ENCODE measurements at regions not wholly inside any gene's neighbourhood (a gene's known extent, or its start where the extent isn't known, plus 50 kb on each side); places are given as distances from the start of the nearest gene placed in this dataset.
"Not testable (repeated sequence)": the region's sequence is repeated elsewhere in the genome, so short reads cannot be mapped to it uniquely, and the experiment has no call there.

- intact Hi-C loops (cut with DNase I), result no loop called here
- no peak for TF ChIP-seq CTCF (IDR thresholded peaks at IDR 0.05; ENCODE audit: borderline replicate concordance, extremely low read depth, insufficient read depth)
- FAIRE-seq, result no peak
- no peak overlapping the region for H3K27ac ChIP-seq (ENCODE audit: low read depth in 2 of 2, low read length in 2 of 2)
- no peak overlapping the region for H3K9ac ChIP-seq (ENCODE audit: low read length in 3 of 3)
- no peaks in the 10 kb centered on the region for H3K4me1 ChIP-seq (ENCODE audit: control insufficient read depth in 2 of 3, insufficient read depth in 2 of 3, low read depth in 1 of 3, low read length in 3 of 3)
- H3K36me3 ChIP-seq (ENCODE audit: control insufficient read depth in 2 of 3, insufficient read depth in 3 of 3, low read length in 3 of 3), result no peaks in the 10 kb centered on the region
- no peak overlapping the region for H3K4me3 ChIP-seq (ENCODE audit: low read length in 3 of 3)
- H3K9me3 ChIP-seq (ENCODE audit: control insufficient read depth in 2 of 3, insufficient read depth in 1 of 3, low read length in 3 of 3), result no peaks in the 10 kb centered on the region
- no peaks in the 10 kb centered on the region for H3K27me3 ChIP-seq (ENCODE audit: control insufficient read depth, insufficient read depth, low read length)
- DNase-seq, result no peak
These were observed 116.2 kb downstream of the SOCS6 start for GRCh38 chr18:70405052-70405451.

- TF ChIP-seq CTCF (IDR thresholded peaks at IDR 0.05; ENCODE audit: borderline replicate concordance, extremely low read depth, insufficient read depth), result no peak
- H3K4me3 ChIP-seq (ENCODE audit: low read length in 3 of 3), result no peak overlapping the region
- H3K9ac ChIP-seq (ENCODE audit: low read length in 3 of 3), result no peak overlapping the region
- intact Hi-C loops (cut with DNase I), result no loop called here
- H3K36me3 ChIP-seq (ENCODE audit: control insufficient read depth in 2 of 3, insufficient read depth in 3 of 3, low read length in 3 of 3), result no peaks in the 10 kb centered on the region
- no peaks in the 10 kb centered on the region for H3K27me3 ChIP-seq (ENCODE audit: control insufficient read depth, insufficient read depth, low read length)
- H3K27ac ChIP-seq (ENCODE audit: low read depth in 2 of 2, low read length in 2 of 2), result no peak overlapping the region
- no peaks in the 10 kb centered on the region for H3K9me3 ChIP-seq (ENCODE audit: control insufficient read depth in 2 of 3, insufficient read depth in 1 of 3, low read length in 3 of 3)
- FAIRE-seq, result no peak
- H3K4me1 ChIP-seq (ENCODE audit: control insufficient read depth in 2 of 3, insufficient read depth in 2 of 3, low read depth in 1 of 3, low read length in 3 of 3), result no peaks in the 10 kb centered on the region
- DNase-seq, result no peak
These were observed 111.6 kb downstream of the SOCS6 start for GRCh38 chr18:70400476-70400875.

GRCh38 chr18:70398076-70398475, 109.2 kb downstream of the SOCS6 start:
- no peaks in the 10 kb centered on the region for H3K4me1 ChIP-seq (ENCODE audit: control insufficient read depth in 2 of 3, insufficient read depth in 2 of 3, low read depth in 1 of 3, low read length in 3 of 3)
- intact Hi-C loops (cut with DNase I), result no loop called here
- no peak for TF ChIP-seq CTCF (IDR thresholded peaks at IDR 0.05; ENCODE audit: borderline replicate concordance, extremely low read depth, insufficient read depth)
- no peak overlapping the region for H3K27ac ChIP-seq (ENCODE audit: low read depth in 2 of 2, low read length in 2 of 2)
- FAIRE-seq (no peak), DNase-seq (no peak)
- no peak overlapping the region for H3K4me3 ChIP-seq (ENCODE audit: low read length in 3 of 3)
- H3K27me3 ChIP-seq (ENCODE audit: control insufficient read depth, insufficient read depth, low read length), result no peaks in the 10 kb centered on the region
- H3K36me3 ChIP-seq (ENCODE audit: control insufficient read depth in 2 of 3, insufficient read depth in 3 of 3, low read length in 3 of 3), result no peaks in the 10 kb centered on the region
- H3K9me3 ChIP-seq (ENCODE audit: control insufficient read depth in 2 of 3, insufficient read depth in 1 of 3, low read length in 3 of 3), result no peaks in the 10 kb centered on the region
- no peak overlapping the region for H3K9ac ChIP-seq (ENCODE audit: low read length in 3 of 3)

- Histone ChIP-seq H3K4me1 (ENCODE audit: control insufficient read depth in 2 of 3, insufficient read depth in 2 of 3, low read depth in 1 of 3, low read length in 3 of 3) (no peaks in the 10 kb centered on the region), H3K9me3 (ENCODE audit: control insufficient read depth in 2 of 3, insufficient read depth in 1 of 3, low read length in 3 of 3) (no peaks in the 10 kb centered on the region), H3K4me3 (ENCODE audit: low read length in 3 of 3) (no peak overlapping the region), H3K27ac (ENCODE audit: low read depth in 2 of 2, low read length in 2 of 2) (no peak overlapping the region), H3K27me3 (ENCODE audit: control insufficient read depth, insufficient read depth, low read length) (no peaks in the 10 kb centered on the region), H3K9ac (ENCODE audit: low read length in 3 of 3) (no peak overlapping the region), H3K36me3 (ENCODE audit: control insufficient read depth in 2 of 3, insufficient read depth in 3 of 3, low read length in 3 of 3) (no peaks in the 10 kb centered on the region)
- intact Hi-C loops (cut with DNase I), result no loop called here
- FAIRE-seq, result no peak
- no peak for TF ChIP-seq CTCF (IDR thresholded peaks at IDR 0.05; ENCODE audit: borderline replicate concordance, extremely low read depth, insufficient read depth)
- no peak for DNase-seq
These were observed 108.5 kb downstream of the SOCS6 start for GRCh38 chr18:70397259-70397925.

- H3K9me3 ChIP-seq (ENCODE audit: control insufficient read depth in 2 of 3, insufficient read depth in 1 of 3, low read length in 3 of 3); H3K36me3 ChIP-seq (ENCODE audit: control insufficient read depth in 2 of 3, insufficient read depth in 3 of 3, low read length in 3 of 3); DNase-seq; intact Hi-C loops (cut with DNase I); H3K9ac ChIP-seq (ENCODE audit: low read length in 3 of 3); H3K27ac ChIP-seq (ENCODE audit: low read depth in 2 of 2, low read length in 2 of 2); FAIRE-seq; H3K27me3 ChIP-seq (ENCODE audit: control insufficient read depth, insufficient read depth, low read length); H3K4me3 ChIP-seq (ENCODE audit: low read length in 3 of 3); H3K4me1 ChIP-seq (ENCODE audit: control insufficient read depth in 2 of 3, insufficient read depth in 2 of 3, low read depth in 1 of 3, low read length in 3 of 3): not testable (repeated sequence)
These were observed 106.9 kb downstream of the SOCS6 start for GRCh38 chr18:70395771-70396170.
